Body of pancreas (tissue), 4 donors: ENCODE measurements at regions not wholly inside any gene's neighbourhood (a gene's known extent, or its start where the extent isn't known, plus 50 kb on each side); places are given as distances from the start of the nearest gene placed in this dataset.

ENCODE experiments used
- ATAC-seq: fragments of 150-250 bp; one replicate; pipeline ENCODE4 v1.9.1; 2016
- DNase-seq, 4 donors: peaks; one replicate each; pipeline ENCODE4 v3.0.0-alpha.2; 2019
- H3K27ac ChIP-seq, 4 donors: fragments of 200-600 bp; sonication (generic); 1 replicate in 3 of 4; 2 replicates in 1 of 4; pipeline versions ENCODE4 v1.5.1 to v1.6.1; 2016 to 2019; ENCODE audit warnings: mild to moderate bottlenecking in 1 of 4, mixed read lengths in 1 of 4, moderate library complexity in 1 of 4
- H3K27me3 ChIP-seq, 2 donors: fragments of 200-600 bp; sonication (generic); one replicate each; pipeline ENCODE4 v1.6.0; 2016; ENCODE audit warnings: mild to moderate bottlenecking in 1 of 2
- H3K36me3 ChIP-seq, 2 donors: fragments of 200-600 bp; sonication (generic); replicated peaks in 1 of 2; 2 replicates each; pipeline ENCODE4 v1.5.1; 2016; ENCODE audit warnings: low read depth in 2 of 2; ENCODE audit not compliant: insufficient read depth in 1 of 2
- H3K4me1 ChIP-seq: fragments of 200-600 bp; sonication (generic); one replicate; pipeline ENCODE4 v1.6.0; 2016
- H3K4me3 ChIP-seq, 2 donors: fragments of 200-600 bp; sonication (generic); 1 replicate in 1 of 2; 2 replicates in 1 of 2; pipeline ENCODE4 v1.5.1; 2016 to 2019
- H3K9me3 ChIP-seq, 3 donors: fragments of 200-600 bp; sonication (generic); 1 replicate in 2 of 3; 2 replicates in 1 of 3; pipeline ENCODE4 v1.5.1; 2016
- CTCF ChIP-seq, 7 experiments: fragments of 450-650 bp in 4 of 7; fragments of 200-600 bp in 3 of 7; sonication (generic) in 3 of 7; IDR thresholded peaks; one replicate each; pipeline ENCODE4 v1.5.1; 2016 to 2019; ENCODE audit warnings: antibody characterized with exemption in 7 of 7
- POLR2A ChIP-seq, 3 donors: fragments of 450-650 bp; IDR thresholded peaks; one replicate each; pipeline ENCODE4 v1.6.1; 2016; ENCODE audit warnings: antibody characterized with exemption in 3 of 3, mild to moderate bottlenecking in 2 of 3
- WGBS, 2 donors: methylation state at CpG; one replicate each; pipeline ENCODE4 v1.1.5; 2017; 5-methylcytosine and 5-hydroxymethylcytosine counted together
- intact Hi-C: fragments of 100-400 bp; cut with DNase I; formaldehyde crosslinking; loops from one replicate; pipeline ENCODE4 v1.15.1; 2023

GRCh38 chr11:13207270-13207664, 70.3 kb upstream of the BMAL1 start:
- peak overlapping the region in 3 of 4 donors; percentile 29 to 79 (median 67) for H3K27ac ChIP-seq

GRCh38 chr11:13207665-13208594, 69.7 kb upstream of the BMAL1 start:
- Histone ChIP-seq H3K4me3 (no peak overlapping the region), H3K27ac (peak overlapping the region; percentile 27 to 79 (median 48)), H3K27me3 (no peaks in the 10 kb centered on the region), H3K36me3 (no peaks in the 10 kb centered on the region), H3K4me1 (no peaks in the 10 kb centered on the region), H3K9me3 (no peaks in the 10 kb centered on the region)
- ATAC-seq (peak; percentile 67), DNase-seq (peak in 2 of 4 donors; percentile 28 to 36)
- WGBS, 2 donors = 28 to 30% methylated on average over 16 of the region's 16 CpGs
- intact Hi-C loops = no loop called here
- TF ChIP-seq POLR2A (IDR thresholded peaks at IDR 0.05) (peak in 1 of 3 donors; percentile 15), CTCF (IDR thresholded peaks at IDR 0.05) (no peak)

More at GRCh38 chr11:13207270-13207664, 70.3 kb upstream of the BMAL1 start:
- no peak for DNase-seq
- Histone ChIP-seq H3K9me3 (no peaks in the 10 kb centered on the region), H3K27me3 (no peaks in the 10 kb centered on the region), H3K36me3 (no peaks in the 10 kb centered on the region), H3K4me3 (no peak overlapping the region), H3K4me1 (no peaks in the 10 kb centered on the region)
- no peak for ATAC-seq
- 47 to 50% methylated on average over 3 of the region's 3 CpGs for WGBS, 2 donors
- intact Hi-C loops = no loop called here
- peak in 2 of 7 experiments; percentile 9 to 15 for TF ChIP-seq CTCF (IDR thresholded peaks at IDR 0.05)
- TF ChIP-seq POLR2A (IDR thresholded peaks at IDR 0.05) = no peak

GRCh38 chr11:13208921-13209320, 68.7 kb upstream of the BMAL1 start:
- H3K27ac ChIP-seq = no peak overlapping the region
- TF ChIP-seq CTCF (IDR thresholded peaks at IDR 0.05) (no peak), POLR2A (IDR thresholded peaks at IDR 0.05) (no peak)
- H3K9me3 ChIP-seq = no peaks in the 10 kb centered on the region
- WGBS, 2 donors = 72 to 77% methylated on average over 2 to 3 of the region's 3 CpGs
- intact Hi-C loops = no loop called here
- no peaks in the 10 kb centered on the region for H3K27me3 ChIP-seq
- H3K4me3 ChIP-seq = no peak overlapping the region
- DNase-seq (no peak), ATAC-seq (no peak)
- no peaks in the 10 kb centered on the region for H3K4me1 ChIP-seq
- no peaks in the 10 kb centered on the region for H3K36me3 ChIP-seq

- Histone ChIP-seq H3K36me3 (no peaks in the 10 kb centered on the region), H3K4me1 (no peaks in the 10 kb centered on the region), H3K4me3 (no peak overlapping the region), H3K27me3 (no peaks in the 10 kb centered on the region), H3K27ac (no peak overlapping the region), H3K9me3 (no peaks in the 10 kb centered on the region)
- intact Hi-C loops = no loop called here
- no peak for TF ChIP-seq POLR2A (IDR thresholded peaks at IDR 0.05)
- WGBS, 2 donors = 55 to 59% methylated on average over 3 of the region's 3 CpGs
- DNase-seq = no peak
- ATAC-seq = no peak
Measured at GRCh38 chr11:13209379-13209778, 68.2 kb upstream of the BMAL1 start.

- DNase-seq (peak; percentile 69 to 80 (median 74)), ATAC-seq (peak; percentile 77)
- H3K27ac ChIP-seq = no peak overlapping the region
- no peak overlapping the region for H3K4me3 ChIP-seq
- WGBS, 2 donors = 0 to 9% methylated on average over 1 of the region's 1 CpG
- intact Hi-C loops = loop anchor here (5.0 kb wide), 1 partner anchor 137 kb away; no protein-coding TSS in a partner anchor
- H3K27me3 ChIP-seq = no peaks in the 10 kb centered on the region
- TF ChIP-seq POLR2A (IDR thresholded peaks at IDR 0.05) (no peak), CTCF (IDR thresholded peaks at IDR 0.05) (peak in 6 of 7 experiments; percentile 47 to 81 (median 78))
- H3K4me1 ChIP-seq = no peaks in the 10 kb centered on the region
- no peaks in the 10 kb centered on the region for H3K9me3 ChIP-seq
- H3K36me3 ChIP-seq = no peaks in the 10 kb centered on the region
Measured at GRCh38 chr11:13210424-13210823, 67.2 kb upstream of the BMAL1 start.
